Renal pelvis (tissue), 1 donor: ENCODE measurements at regions not wholly inside any gene's neighbourhood (a gene's known extent, or its start where the extent isn't known, plus 50 kb on each side); places are given as distances from the start of the nearest gene placed in this dataset.
"Not testable (repeated sequence)": the region's sequence is repeated elsewhere in the genome, so short reads cannot be mapped to it uniquely, and the experiment has no call there.

Source experiments
- DNase-seq: peaks from one replicate; pipeline ENCODE4 v3.0.0-alpha.2; 2013

DNA sequence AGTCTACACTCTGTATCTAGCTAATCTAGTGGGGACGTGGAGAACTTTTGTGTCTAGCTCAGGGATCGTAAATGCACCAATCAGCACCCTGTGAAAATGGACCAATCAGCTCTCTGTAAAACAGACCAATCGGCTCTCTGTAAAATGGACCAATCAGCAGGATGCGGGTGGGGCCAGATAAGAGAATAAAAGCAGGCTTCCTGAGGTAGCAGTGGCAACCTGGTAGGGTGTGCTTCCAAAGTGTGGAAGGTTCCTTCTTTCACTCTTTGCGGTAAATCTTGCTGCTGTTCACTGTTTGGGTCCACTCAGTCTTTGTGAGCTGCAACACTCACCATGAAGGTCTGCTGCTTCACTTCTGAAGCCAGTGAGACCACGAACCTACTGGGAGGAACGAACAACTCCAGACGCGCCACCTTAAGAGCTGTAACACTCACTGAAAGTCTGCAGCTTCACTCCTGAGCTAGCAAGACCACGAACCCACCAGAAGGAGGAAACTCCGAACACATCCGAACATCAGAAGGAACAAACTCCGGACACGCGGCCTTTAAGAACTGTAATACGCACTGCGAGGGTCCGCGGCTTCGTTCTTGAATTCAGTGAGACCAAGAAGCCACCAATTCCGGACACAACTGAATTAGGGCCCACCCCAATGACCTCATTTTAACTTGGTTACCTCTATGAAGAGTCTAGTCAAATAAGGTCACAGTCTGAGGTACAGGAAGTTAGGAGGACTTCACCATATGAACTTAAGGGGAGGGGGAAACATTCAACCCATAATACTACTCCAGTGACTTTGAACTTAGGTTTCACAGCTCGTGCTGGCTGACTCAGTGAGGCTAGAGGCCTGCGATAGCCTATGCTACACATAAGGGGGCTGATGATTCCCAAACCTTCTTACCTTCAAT lies 59.8 kb upstream of the LPGAT1 start:
- not testable (repeated sequence) for DNase-seq

- DNase-seq = not testable (repeated sequence)
Measured at GRCh38 chr1:211889307-211890090, 58.9 kb upstream of the LPGAT1 start.

- no peak for DNase-seq
Measured at GRCh38 chr1:211886551-211886950, 56.0 kb upstream of the LPGAT1 start.

DNA sequence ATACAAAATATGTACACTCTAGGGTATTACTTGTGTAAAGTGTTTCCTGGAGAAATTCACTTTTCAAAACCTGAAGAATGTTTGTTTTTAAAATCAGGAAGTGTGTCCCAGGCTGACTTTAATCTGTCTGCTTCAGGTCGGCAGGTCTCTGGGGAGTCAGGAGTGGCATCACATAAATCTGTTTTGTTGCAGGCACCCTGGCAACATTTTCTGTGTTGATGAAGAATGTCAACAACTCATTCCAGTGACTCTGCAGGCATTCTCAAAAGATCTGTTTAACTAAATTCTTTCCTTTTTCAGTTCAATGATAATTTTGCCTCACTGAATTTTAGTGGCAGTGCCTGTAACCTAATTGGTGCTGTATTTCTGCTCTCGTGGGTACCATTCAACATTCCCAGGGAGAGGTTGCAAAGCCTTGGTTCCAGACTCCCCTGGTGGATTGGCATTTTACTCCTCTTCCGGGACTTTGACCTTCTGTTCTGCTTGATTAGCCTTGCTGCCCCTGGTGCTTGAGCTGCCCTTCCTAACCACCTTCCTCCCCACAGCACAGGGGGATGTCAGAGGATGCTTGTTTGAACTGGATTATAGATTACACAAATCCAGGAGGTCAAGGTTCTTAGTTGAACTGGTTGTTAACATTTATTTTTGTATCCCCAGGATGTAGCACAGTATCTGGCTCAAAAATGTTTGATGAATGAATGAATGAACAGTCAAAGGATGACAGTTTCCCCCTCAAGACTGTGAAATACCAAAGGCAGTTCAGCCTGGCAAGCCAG lies 55.4 kb upstream of the LPGAT1 start:
- peak; percentile 62 for DNase-seq

- DNase-seq = no peak
Measured at GRCh38 chr1:211882381-211883004, 51.9 kb upstream of the LPGAT1 start.
